Sigmoid colon (tissue), 4 donors: ENCODE measurements at regions not wholly inside any gene's neighbourhood (a gene's known extent, or its start where the extent isn't known, plus 50 kb on each side); places are given as distances from the start of the nearest gene placed in this dataset.
"Not testable (repeated sequence)": the region's sequence is repeated elsewhere in the genome, so short reads cannot be mapped to it uniquely, and the experiment has no call there.

ENCODE experiments used
- CTCF ChIP-seq, 4 experiments: fragments of 450-650 bp in 3 of 4; fragments of 200-600 bp in 1 of 4; IDR thresholded peaks; one replicate each; pipeline ENCODE4 v1.5.1; 2016 to 2019; ENCODE audit warnings: antibody characterized with exemption in 4 of 4, mild to moderate bottlenecking in 3 of 4, moderate library complexity in 2 of 4
- EP300 ChIP-seq, 4 donors: sonication (generic); formaldehyde crosslinking; IDR thresholded peaks; one replicate each; pipeline ENCODE4 v1.6.1; 2017; ENCODE audit warnings: antibody characterized with exemption in 4 of 4
- POLR2A ChIP-seq, 2 donors: fragments of 450-650 bp; IDR thresholded peaks; one replicate each; pipeline ENCODE4 v1.6.1; 2016; ENCODE audit warnings: antibody characterized with exemption in 2 of 2, mild to moderate bottlenecking in 2 of 2, moderate library complexity in 2 of 2
- POLR2AphosphoS5 ChIP-seq, 4 donors: sonication (generic); formaldehyde crosslinking; IDR thresholded peaks; one replicate each; pipeline ENCODE4 v1.6.1; 2017; ENCODE audit warnings: antibody characterized with exemption in 4 of 4

- not testable (repeated sequence) for TF ChIP-seq CTCF, EP300, POLR2A, POLR2AphosphoS5 (IDR thresholded peaks at IDR 0.05)
Measured at GRCh38 chr16:88136939-88137338, 185.7 kb downstream of the BANP start.
